ENCODE measurements at regions not wholly inside any gene's neighbourhood (a gene's known extent, or its start where the extent isn't known, plus 50 kb on each side); places are given as distances from the start of the nearest gene placed in this dataset.

- Histone ChIP-seq H3K27me3 (no peaks in the 10 kb centered on the region), H3K36me3 (no peaks in the 10 kb centered on the region), H3K27ac (no peak overlapping the region), H3K4me1 (no peaks in the 10 kb centered on the region), H3K4me3 (no peak overlapping the region), H3K9me3 (no peaks in the 10 kb centered on the region)
- intact Hi-C loops (cut with DNase I), result no loop called here
- no peak for TF ChIP-seq CTCF (IDR thresholded peaks at IDR 0.05)
- no peak for TF ChIP-seq POLR2A (IDR thresholded peaks at IDR 0.05)
- DNase-seq (no peak), ATAC-seq (no peak)
Measured at GRCh38 chr2:126536605-126537200, 119.3 kb upstream of the GYPC start.

DNA sequence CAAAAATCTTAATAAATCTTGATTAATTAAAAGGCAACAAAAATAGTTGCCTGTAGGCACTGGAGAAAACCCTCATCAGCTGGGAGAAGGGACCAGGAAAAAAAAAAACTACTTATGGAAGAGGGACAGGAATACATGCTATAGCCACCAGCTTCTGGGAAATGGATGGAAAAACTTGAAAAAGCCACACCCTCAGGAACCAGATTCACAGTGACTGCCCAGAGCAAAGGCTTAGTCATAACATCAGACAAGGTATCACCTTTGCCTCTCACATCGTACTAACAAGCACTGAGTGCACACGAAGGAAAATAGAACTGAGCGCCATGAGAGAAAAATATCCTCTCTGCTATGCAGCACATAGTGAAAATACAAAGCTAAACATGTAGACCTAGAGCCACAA lies 116.9 kb upstream of the GYPC start:
- no peak overlapping the region for H3K27ac ChIP-seq
- no peaks in the 10 kb centered on the region for H3K36me3 ChIP-seq
- no peaks in the 10 kb centered on the region for H3K27me3 ChIP-seq
- H3K4me1 ChIP-seq, result no peaks in the 10 kb centered on the region
- H3K9me3 ChIP-seq, result no peaks in the 10 kb centered on the region
- no peak overlapping the region for H3K4me3 ChIP-seq
- 79% methylated on average over 3 of the region's 3 CpGs for WGBS (ENCODE audit: insufficient coverage, low coverage, low lambda C conversion rate, missing lambda C conversion rate)
- TF ChIP-seq POLR2A (IDR thresholded peaks at IDR 0.05), result no peak
- TF ChIP-seq CTCF (IDR thresholded peaks at IDR 0.05), result no peak
- intact Hi-C loops (cut with DNase I), result no loop called here
- DNase-seq (no peak), ATAC-seq (no peak)

DNA sequence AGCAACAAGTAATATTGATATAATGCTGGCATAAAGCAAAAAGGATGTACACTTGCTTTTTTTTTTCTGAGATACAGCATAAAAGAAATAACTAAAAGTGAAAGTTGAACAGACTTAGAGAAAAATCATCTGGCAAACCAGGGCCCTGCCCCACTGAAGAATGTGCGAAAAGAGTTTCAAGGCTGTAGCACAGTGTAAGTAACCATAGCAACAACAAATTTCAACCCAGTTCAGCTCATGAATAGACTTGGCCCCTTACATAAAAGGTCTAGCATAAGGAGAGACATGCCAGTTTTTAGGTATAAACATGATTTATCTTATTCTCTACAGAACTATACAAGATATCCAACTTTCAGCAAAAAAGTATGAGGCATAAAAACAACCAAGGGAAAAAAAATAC lies 113.7 kb upstream of the GYPC start:
- no peaks in the 10 kb centered on the region for H3K36me3 ChIP-seq
- ATAC-seq (no peak), DNase-seq (no peak)
- H3K4me1 ChIP-seq, result no peaks in the 10 kb centered on the region
- no peak overlapping the region for H3K4me3 ChIP-seq
- H3K9me3 ChIP-seq, result no peaks in the 10 kb centered on the region
- 93% methylated on average over 1 of the region's 1 CpG for WGBS (ENCODE audit: insufficient coverage, low coverage, low lambda C conversion rate, missing lambda C conversion rate)
- H3K27me3 ChIP-seq, result no peaks in the 10 kb centered on the region
- TF ChIP-seq CTCF (IDR thresholded peaks at IDR 0.05) (no peak), POLR2A (IDR thresholded peaks at IDR 0.05) (no peak)
- H3K27ac ChIP-seq, result no peak overlapping the region
- intact Hi-C loops (cut with DNase I), result no loop called here

DNA sequence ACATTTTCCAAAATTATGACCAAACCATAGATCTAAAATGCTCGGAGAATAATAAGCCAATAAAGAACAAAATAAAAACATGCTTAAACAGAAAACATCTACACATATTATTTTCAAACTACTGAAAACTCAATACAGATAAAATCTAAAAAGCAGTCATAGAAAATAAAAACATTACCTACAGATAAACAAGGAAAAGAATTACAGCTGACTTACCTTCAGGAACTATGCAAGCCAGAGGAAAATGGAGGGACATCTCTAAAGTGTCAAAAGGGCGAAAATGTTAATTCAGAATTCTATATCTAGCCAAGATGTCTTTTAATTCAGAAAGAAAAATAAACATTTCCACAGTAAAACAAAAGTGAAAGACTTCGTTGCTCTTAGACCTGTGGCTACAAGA lies 112.9 kb upstream of the GYPC start:
- no peak overlapping the region for H3K27ac ChIP-seq
- H3K27me3 ChIP-seq, result no peaks in the 10 kb centered on the region
- no peaks in the 10 kb centered on the region for H3K4me1 ChIP-seq
- intact Hi-C loops (cut with DNase I), result no loop called here
- ATAC-seq (no peak), DNase-seq (no peak)
- no peaks in the 10 kb centered on the region for H3K36me3 ChIP-seq
- H3K9me3 ChIP-seq, result no peaks in the 10 kb centered on the region
- TF ChIP-seq POLR2A (IDR thresholded peaks at IDR 0.05) (no peak), CTCF (IDR thresholded peaks at IDR 0.05) (no peak)
- H3K4me3 ChIP-seq, result no peak overlapping the region
- WGBS (ENCODE audit: insufficient coverage, low coverage, low lambda C conversion rate, missing lambda C conversion rate), result 62% methylated on average over 3 of the region's 3 CpGs

GRCh38 chr2:126558029-126558428 lies 97.9 kb upstream of the GYPC start:
- Histone ChIP-seq H3K27ac (no peak overlapping the region), H3K9me3 (no peaks in the 10 kb centered on the region), H3K4me3 (no peak overlapping the region), H3K27me3 (no peaks in the 10 kb centered on the region), H3K36me3 (no peaks in the 10 kb centered on the region), H3K4me1 (no peaks in the 10 kb centered on the region)
- no peak for DNase-seq
- WGBS (ENCODE audit: insufficient coverage, low coverage, low lambda C conversion rate, missing lambda C conversion rate), result 65% methylated on average over 4 of the region's 11 CpGs
- ATAC-seq, result no peak
- TF ChIP-seq CTCF (IDR thresholded peaks at IDR 0.05) (no peak), POLR2A (IDR thresholded peaks at IDR 0.05) (no peak)
- intact Hi-C loops (cut with DNase I), result no loop called here

All from right lobe of liver (tissue), 6 donors.